DND-41 (cell line): ENCODE measurements at regions not wholly inside any gene's neighbourhood (a gene's known extent, or its start where the extent isn't known, plus 50 kb on each side); places are given as distances from the start of the nearest gene placed in this dataset.

Experiments
- CTCF ChIP-seq: IDR thresholded peaks from 2 replicates; pipeline ENCODE4 v1.5.1; 2012; ENCODE audit warnings: borderline replicate concordance, low read length, moderate library complexity, mild to moderate bottlenecking; ENCODE audit not compliant: poor library complexity, severe bottlenecking; ENCODE audit errors: extremely low read depth
- EZH2 ChIP-seq: IDR thresholded peaks from 3 replicates; pipeline ENCODE4 v1.6.1; 2012; ENCODE audit warnings: borderline replicate concordance, low read depth, mild to moderate bottlenecking, moderate library complexity, low read length, inconsistent platforms; ENCODE audit not compliant: severe bottlenecking

GRCh38 chr21:21929789-21930188 is 931.6 kb downstream of the NCAM2 start:
- no peak for TF ChIP-seq CTCF
- TF ChIP-seq EZH2 = no peak
